HG03342 (cell line): ENCODE measurements at regions not wholly inside any gene's neighbourhood (a gene's known extent, or its start where the extent isn't known, plus 50 kb on each side); places are given as distances from the start of the nearest gene placed in this dataset.

Source experiments
- ATAC-seq: cut with Tn5 transposase; IDR thresholded peaks from one replicate; pipeline ENCODE4 v1.9.1; 2021; ENCODE audit warnings: mild to moderate bottlenecking, moderate library complexity; ENCODE audit not compliant: unreplicated experiment

DNA sequence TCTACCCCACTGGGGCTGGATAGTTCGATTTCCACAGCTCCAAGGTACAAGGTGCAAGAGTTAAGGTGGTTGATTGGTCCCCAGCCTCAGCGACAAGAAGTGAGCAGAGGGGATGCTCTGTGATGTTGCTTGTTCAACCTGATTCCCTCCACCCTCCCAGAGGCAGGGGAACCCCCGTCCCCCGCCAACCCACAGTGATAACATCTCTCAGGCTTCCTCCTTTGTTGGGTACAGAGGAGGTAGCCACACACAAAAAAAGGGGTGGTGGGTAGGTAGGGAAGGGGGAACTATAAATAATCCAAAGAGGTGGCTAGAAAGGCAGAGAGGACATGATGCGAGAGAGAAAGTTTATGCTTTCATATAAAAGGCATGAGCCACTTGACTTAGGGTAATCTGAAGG is 192.9 kb upstream of the POU3F3 start:
- ATAC-seq = no peak

DNA sequence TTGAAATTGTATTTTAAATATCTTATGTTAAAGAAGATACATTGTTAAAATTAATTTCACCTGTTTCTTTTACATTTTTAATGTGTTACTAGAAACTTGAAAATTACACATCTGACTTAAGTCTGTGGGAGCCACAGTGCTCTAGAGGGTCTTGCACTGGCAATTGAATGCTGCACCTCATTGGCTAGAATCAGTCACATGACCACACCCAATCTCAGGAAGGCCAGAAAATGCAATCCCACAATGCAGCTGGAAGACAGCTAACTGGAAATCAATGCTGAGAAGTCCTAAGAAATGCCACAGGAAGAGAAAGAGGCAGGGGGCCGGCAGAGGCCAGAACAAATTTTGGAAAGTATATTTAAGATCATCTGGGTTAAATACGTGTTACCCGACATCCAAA is 189.2 kb upstream of the POU3F3 start:
- ATAC-seq = no peak

DNA sequence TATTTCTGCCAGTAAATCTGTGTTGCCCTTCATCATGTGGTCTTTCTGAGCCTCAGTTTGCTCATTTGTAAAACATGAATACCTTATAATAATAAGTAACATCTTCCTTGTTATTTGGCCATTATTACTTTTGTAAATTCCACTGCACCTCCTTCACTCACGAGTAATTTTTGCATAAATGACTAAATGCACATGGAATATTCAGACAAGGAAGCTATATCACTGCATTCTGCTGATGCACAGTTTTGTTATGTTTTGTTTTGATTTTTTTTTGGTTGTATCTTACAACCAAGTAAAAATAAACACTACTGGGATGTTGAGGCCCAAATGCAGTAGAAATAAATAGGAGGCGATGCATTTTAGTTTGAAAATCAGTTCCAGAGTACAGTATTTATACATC is 185.3 kb upstream of the POU3F3 start:
- no peak for ATAC-seq

DNA sequence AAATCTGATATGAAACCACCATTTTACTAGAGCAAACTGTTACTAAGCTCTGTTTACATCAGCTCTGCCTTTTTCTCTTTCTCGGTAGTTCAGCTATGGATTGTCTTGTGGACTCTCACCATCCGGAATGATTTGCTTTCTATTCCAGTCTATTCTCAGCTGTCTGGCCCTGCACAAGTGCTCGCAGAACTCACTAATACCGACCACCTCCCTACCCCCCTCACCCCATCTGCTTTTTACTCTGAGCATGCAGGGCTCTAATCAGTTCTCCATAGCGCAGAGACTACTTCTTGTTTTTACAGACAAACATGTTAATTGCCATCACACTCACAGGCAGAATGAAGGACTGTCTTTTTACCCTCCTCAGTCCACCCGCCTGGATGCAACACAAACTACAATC is 180.7 kb upstream of the POU3F3 start:
- no peak for ATAC-seq

DNA sequence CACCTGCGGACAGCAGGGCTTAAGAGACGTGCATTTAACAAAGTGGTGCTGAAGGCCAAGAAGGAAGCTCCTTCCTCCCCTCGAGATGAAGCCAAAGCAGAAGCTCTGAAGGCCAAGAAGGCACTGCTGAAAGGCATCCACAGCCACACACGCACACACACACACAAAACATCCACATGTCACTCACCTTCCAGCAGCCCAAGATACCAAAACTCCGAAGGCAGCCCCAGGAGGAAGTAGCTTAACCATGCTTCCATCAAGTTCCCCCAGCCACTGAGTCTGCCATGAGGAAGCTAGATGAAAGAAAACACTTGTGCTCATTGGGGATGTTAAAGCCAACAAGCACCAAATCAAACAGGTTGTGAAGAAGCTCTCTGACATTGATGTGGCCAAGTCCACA is 175.7 kb upstream of the POU3F3 start:
- no peak for ATAC-seq

DNA sequence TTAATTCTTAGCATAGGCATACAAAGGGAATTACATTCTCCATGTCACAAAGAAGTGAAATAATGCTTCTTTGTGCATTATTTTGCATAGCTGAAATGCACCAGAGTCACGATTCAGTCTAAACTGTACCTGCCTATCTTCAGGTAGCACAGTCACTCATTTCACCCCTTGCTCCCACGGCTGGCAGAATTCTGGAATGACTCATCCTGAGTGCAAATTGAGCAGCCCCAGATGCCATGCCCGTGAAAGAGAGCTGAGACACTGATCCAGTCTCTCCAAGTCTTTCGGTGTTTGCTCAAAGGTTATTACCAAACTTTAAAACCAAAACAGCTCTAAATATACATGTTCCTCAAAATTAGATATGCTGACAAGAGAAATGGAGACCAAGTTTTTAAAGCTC is 168.3 kb upstream of the POU3F3 start:
- no peak for ATAC-seq

DNA sequence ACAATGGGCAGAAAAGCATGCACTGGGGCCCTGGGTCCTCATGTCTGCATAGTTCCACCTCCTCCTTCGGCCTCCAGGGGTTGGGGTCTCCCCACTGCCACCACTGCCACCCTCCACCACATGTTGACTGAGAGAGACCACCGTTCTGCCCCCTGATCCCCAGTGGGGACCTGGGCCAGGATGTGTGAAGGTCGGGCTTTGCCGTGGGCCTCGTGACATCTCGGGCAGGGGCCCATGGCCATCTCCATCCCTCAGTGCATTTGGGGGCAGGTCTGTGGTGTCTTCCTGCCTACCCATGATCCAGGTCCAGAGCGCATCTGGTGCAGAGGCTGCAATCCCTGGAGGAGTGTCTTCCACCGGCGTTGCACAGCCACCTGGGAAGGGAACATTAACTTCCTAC is 166.8 kb upstream of the POU3F3 start:
- ATAC-seq = no peak

DNA sequence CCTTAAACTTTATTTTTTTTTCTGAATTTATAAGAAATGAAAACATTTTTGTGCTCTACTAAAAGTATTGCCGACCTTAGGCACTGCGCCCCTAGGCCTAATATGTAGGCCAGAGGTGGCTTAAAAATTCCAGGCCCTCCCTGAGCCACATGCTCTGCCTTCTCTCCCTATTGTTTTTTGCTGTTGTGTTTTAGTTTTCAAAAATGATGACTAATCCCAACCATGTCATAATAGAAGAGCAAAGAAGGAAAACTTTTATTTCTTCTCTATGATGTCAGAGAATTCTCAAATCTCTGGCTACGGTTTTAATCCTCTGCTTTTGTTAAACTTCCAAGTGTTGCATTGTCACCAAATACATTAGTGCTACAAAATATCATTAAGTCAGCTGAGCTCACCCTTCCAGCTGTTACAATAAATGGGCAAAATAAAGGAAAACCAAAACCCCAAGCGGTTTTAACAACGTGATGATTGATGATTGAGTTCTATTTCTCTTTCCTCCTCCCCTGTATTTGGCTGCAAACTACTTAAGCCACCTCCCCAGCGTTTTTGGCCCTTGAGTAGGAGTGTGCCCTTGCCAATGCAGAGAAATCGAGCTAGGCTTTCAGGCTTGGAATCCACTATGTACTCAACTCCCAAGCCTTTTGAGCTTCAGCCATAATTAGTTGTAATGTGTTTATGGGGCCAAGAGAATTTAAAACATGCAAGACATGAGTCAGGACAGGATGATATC is 163.5 kb upstream of the POU3F3 start:
- no peak for ATAC-seq

DNA sequence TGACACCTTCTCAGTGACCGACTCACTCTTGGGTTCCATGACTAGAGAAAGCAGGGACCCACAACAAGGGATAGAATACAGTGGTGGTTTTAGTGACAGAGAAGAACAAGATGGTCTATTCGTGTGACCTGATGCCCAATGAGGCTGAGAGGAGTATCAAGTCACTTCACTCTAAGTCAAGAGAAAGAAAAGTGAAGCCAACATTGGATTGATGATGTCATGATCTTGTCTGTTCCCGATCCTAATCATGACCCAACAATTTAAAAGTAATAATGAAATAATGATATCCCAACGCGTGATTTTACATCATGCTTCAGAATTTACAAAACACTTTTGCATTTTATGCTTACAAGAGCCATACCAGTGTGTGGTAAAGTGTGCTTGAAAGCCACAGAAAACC is 155.6 kb upstream of the POU3F3 start:
- no peak for ATAC-seq

DNA sequence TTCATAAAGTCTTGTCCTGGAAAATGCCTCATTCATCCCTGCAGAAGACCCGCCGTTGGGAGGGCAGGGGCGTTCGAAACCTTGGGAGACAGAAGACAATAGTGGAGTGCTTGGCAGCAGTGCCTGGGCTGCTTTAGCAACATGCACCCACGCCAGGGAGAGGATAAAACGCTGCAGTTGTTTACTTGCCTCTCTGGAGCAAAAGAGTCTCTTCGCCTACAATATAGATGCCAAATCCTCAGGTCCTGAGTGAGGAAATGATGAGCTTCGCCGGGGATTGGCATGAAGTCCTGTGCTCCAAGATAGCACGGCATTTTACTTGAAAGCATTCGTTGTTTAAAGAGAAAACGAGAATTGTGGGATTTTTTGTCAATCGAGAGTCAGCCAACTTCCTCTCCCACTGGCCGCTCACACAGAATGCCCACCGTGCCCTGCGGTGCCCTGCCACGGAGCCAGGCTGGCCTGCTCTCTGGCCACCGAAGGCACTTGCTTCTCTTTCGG is 152.5 kb upstream of the POU3F3 start:
- no peak for ATAC-seq

DNA sequence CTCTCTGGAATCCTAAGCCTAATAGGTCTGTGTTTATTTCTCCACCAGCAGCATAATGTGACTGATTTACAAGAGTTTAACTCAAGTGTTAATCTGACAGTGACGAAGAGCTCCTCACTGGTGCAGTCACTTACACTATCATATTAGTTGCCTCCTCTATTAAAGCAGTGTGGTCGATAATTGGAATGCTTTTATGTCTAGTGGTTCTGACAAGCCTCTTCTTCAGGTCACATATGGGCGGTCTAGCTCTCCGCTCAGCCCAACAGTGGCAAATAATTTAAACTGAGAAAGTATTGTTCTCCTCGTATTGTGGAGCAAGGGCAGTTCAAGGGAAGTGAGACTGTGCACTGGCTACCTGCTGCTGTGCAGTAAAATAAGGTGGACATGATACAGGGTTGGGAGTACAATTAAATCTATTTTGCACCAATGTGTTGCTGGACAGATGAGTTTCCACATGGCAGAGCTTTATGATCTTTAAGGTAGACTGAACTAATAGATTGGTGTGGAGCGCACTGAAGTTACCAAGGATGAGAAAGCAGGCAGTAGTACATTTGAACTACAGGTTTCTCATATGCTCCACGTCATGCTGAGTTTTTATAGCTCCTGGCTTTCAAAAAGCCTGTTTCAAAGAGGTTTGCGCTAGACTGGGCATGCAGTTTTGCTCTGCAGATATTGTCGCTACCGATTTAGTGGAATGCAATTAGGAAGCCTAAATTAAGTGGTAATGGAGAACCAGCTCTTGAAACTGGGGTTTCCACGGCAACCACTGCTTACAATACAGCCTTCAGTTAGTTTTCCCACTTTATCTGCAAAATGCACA is 151.7 kb upstream of the POU3F3 start:
- ATAC-seq = no peak

DNA sequence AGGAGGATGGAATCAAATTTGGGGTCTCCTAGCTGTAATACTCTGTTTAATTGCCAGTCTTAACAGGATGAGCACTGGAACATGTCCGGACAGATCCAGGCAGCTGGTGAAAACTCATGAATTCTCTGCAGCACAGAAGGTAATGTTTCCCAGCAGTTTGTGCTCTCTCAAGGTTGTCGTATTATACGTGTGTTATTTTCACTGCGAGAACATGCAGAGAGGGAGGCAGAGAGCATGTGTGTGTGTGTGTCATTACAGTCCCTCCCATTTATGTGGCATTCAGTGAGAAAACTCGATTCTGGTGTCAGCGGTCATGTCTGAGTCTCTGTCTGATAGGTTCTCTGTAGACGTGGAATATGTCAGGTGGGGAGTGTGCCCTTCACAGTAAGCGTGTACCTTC is 150.2 kb upstream of the POU3F3 start:
- no peak for ATAC-seq

DNA sequence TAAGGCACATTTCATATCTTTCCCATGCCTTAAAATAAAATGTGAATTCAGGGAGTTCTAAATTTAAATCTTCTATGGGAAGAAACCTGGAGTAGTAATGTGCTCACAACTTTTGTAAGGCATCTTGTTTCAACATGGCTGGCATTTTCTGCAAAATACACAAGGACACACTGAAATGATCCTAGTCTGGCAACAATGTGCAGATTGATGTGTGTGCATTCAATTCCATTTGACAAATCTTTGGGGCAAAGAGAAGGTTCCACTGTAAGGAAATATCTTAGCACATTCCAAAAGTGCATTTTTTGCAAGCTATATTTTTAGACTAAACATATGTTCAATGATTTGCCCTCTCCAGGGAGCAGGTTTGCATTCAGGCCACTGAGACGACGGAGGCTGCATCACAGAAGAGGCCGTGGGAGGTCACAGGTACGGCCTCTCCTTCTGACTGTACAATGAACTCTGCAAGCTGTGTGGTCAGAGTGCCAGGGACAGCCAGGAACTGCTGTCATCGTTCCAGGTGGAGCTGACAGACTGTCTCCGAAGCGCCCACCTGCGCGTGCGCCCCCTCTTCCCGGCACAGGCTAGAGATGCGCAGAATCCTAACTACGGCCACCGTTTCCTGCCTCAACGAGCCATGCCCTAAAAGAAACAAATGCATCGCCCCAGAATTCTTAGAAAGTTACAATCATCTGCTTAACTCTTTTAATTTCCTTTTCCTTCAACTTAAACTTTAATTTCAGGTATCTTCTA is 149.2 kb upstream of the POU3F3 start:
- no peak for ATAC-seq

DNA sequence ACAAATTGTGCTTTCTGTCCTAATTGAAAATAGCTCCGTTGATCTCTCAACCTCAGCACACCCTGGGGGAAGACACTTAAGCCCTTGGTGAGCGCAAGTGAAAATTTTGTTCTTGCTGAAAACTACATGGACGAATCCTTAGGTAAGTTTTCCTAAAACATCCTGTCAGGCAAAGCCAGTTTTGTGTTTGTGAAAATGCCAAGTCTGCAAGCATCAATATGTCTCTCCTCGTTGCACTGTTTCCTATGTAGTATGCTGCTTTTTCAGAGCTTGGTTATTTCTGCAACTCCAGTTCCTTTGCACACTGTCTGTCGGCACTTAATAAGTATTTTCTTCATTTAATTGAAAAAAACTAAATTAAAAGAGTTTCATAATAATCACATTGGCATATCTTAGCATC is 146.9 kb upstream of the POU3F3 start:
- no peak for ATAC-seq

DNA sequence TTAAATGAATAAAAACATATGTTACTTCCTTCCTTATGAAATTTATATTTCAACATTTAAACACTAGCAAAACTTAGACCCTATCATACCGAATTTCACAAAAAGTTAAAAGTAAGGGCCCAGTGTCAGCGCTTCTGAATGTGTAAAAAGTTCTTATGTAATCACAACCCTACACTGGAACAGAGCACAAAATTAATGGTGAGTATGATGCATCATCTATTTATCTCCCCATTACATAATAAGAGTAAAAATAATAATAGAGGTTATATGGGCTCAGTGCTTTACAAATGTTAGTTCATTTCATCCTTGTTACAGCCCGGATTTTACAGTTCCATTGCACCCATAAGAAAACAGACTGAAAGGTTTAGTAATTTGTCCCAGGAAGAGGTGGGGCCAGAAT is 144.9 kb upstream of the POU3F3 start:
- no peak for ATAC-seq

DNA sequence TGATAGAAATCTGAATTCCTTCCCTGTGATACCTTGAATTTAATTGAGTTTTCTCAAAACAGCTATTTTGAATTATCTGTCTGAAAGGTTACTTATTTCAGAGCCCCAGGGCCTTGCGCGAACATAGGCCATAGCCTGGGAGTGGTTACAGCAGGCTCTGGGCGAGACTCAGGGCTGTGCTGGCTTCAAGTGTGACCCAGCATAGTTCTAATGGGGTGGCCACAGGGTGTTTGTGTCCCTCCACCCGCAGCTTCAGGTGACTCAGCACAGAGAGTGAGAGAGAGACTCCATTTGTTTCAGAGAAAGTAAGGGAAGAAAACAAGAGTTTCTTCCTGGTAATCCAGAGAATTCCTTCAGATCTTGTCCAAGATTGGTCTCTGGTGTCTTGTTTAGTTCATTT is 137.9 kb upstream of the POU3F3 start:
- ATAC-seq = no peak

DNA sequence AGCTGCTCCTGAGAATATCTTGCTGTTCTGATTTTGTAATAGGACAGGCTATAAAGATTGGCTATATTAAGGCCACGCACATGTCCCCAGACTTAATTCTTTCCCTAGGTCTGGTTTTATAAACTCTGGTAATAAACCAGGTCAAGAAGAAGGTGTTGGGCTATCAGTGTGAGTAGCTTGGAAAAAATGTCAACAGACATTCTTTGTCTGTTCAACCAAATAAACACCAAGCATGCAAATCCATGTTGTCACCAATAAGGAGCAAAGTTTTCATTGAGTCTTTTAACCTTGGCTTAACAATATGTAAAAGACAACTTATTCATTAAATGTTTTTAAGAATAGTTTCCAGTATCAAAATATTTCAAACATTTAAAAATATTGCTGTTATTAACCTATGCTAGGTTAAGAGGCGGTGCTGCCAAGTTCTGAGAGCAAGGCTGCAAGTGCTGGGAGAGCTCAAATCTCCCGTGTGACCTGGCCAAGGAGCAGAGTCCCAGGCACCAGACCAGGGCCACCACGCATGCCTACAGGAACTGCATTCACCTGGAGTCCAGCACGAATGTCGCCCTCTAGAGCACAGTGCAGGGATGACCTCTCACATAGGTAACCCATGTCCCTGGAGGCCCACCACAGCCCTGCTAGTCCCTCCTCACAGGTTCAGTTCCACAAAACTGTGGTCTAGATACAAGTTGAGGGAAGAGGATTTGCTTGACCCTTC is 120.5 kb upstream of the POU3F3 start:
- ATAC-seq = peak; percentile 85

DNA sequence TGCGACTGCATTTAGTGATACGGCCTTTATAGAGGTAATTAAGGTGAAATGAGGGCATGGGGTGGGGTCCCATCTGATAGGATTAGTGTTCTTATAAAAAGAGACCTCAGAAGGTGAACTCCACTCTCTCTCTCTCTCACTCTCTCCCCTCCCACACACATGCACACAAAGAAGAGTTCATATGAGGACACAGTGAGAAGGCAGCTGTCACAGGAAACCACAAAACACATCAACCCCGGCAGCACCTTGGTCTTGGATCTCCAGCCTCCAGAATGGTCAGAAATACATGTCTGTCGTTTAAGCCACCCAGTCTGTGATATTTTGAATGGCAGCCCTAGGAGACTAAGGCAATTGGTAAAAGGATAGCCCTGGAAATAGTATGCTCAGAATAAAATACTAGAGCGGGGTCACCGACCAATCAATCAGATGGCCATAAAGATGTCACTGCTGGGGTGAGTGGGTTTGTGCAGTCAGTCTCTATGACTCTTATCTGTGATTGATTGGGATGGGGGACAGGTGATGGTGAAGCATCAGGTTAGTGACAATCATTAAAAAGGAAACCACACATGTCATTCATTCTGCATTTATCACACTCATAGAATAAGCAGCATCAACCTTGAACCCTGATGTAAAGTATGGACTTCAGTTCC is 118.9 kb upstream of the POU3F3 start:
- ATAC-seq = no peak

DNA sequence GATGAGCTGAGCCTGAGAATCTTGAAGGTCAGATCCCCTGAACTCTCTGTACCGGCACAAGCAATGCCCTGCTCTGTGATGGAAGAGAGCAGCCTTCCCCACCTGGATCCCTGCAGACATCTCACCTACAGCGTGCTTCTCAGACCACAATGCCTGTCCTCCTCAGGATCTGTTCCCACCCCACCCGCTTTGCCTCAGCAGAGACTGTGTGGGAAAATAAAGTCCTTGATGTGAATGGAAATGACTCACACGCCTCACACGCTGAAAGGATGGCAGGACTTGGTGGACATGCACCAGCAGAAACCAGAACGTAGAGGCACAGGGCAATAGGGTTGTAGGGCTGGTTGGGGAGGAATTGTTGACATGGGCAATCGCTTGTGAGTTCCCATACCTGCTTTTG is 117.9 kb upstream of the POU3F3 start:
- ATAC-seq = no peak

DNA sequence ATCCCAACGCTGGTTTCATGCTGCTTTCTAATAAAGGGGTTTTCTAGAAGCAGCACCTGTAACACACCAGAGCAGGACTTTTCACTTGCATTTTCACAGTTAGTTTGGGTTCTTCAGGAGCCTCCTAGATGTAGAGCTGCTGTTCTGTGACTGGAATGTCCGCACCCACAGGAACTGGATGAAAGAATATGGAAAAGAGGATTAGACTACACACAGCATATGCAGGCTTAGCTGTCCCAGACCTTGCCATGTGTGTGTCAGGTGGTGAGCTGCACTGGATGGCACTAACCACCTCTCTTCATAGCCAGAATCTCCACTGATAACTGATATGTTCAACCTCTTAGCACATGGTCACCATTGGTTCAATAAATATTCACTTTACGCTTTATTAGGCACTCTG is 112.1 kb upstream of the POU3F3 start:
- no peak for ATAC-seq

DNA sequence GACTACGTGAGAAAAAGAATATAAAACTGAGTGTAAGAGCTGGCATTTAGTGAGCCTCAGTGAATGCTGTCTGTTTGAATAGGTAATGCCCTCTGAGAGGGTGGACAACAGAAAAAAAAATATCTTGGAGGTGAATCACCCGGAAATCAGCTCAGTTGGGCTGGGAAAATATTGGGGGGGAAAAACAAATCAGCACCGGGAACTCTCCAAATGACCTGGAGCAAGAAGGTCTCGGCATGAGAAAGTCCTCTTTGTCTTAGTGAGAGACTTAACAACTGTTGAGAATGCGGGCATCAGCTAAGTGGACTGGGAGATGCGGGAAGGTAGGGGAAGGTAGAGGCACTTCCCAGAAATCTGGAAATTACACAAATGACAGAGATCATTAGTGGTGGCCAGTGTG is 109.4 kb upstream of the POU3F3 start:
- ATAC-seq = no peak
